HL-60/S4 treated with retinoic acid at 250 ng/mL for 4 days and 3 days (cell line): ENCODE measurements at regions not wholly inside any gene's neighbourhood (a gene's known extent, or its start where the extent isn't known, plus 50 kb on each side); places are given as distances from the start of the nearest gene placed in this dataset.
"Not testable (repeated sequence)": the region's sequence is repeated elsewhere in the genome, so short reads cannot be mapped to it uniquely, and the experiment has no call there.

ENCODE experiments used
- in situ Hi-C: fragments of 300-500 bp; cut with MboI; formaldehyde crosslinking; loops from 2 replicates; pipeline ENCODE4 v1.7.0; 2022; ENCODE audit warnings: low sequenced_read_pairs

DNA sequence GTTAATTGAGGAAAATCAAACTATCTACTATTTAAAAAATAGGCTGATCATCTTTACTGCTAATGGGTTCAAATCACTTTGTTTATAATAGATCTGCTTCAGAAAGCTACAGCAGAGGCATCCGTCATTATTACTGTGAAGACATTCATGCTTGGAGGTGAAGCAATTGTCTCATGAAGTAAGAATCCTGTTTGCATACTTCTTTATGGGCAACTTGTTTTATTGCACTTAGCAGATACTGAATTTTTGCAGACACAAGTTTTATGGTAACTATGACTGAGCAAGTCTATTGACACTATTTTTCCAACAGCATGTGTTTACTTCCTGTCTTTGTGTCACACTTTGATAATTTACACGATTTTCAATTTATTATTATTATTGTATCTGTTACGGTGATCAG, 573.9 kb downstream of the RFPL4B start:
- in situ Hi-C loops = no loop called here

DNA sequence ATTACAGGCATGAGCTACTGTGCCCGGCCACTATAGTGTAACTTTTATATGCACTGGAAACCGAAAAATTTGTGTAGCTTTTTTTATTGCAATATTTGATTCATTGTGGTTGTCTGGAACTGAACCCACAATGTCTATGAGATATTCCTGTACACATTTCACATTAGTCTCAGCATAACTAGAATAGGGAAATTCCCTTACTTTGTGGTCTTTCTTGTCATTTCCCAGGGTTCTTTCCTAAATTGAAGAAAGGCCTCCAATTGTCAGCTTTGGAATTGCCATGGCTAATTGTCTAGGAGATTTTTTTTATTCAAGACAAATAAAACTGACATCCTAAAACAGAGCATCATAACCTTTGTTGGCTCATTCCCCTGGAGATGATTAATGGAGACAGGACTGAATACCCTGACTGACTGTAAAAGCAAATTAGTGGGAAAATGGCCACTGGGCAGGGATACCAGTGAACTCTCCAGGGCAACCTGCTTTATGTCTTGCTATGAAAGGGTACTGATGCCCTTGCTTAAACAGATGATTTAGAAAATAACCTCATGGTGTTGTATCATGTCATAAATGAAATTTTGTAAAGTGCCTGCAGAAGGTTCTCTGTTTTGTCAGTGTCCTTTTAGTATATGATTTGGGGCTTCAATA, 576.9 kb downstream of the RFPL4B start:
- in situ Hi-C loops = no loop called here

DNA sequence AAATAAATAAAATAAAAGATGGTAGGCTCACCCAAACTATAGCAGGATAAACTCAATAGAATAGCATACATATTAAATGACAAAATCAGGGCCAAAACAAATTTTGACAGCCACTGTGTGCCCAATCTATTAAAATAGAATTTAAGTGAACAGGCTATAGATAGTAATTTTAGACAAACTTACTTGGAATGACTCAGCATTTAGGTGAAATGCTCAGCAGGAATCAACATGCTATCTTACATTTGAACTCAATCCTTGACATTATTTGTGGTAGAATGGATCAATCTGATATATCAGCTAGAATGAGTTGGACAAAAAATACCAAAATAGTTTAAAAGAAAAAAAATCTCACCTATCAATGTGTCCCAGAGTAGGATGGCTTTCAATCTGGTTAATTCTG, 578.6 kb downstream of the RFPL4B start:
- in situ Hi-C loops = no loop called here

DNA sequence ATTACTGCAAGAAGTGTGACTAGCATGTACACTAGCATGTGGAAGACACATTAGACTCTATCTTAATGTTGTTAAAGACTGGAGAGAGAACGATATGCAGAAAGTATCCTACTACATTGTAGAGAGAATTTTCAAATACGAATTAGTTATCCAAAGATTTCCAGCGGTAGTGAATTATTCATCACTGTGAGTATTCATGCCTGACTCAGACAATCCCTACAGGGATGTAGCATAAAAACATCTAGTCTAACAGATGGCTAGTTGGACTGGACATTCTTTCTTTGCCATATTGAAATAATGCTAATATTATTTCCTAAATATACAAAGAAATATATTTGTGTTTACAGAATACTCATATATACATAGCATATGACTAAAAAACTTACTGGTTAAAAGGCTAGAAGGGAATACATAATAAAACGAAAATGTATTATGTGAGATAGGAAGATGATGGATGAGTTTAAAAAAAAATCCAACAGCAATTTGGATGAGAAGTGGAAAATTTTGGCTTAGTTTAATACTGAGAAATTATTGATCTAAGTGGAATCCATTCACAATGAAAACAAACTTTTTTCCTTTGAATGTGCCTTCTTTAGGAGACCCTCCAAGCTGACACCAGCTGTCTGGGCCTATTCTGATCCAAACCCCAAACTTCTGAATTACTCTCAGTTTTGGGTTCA, 580.7 kb downstream of the RFPL4B start:
- in situ Hi-C loops = no loop called here

DNA sequence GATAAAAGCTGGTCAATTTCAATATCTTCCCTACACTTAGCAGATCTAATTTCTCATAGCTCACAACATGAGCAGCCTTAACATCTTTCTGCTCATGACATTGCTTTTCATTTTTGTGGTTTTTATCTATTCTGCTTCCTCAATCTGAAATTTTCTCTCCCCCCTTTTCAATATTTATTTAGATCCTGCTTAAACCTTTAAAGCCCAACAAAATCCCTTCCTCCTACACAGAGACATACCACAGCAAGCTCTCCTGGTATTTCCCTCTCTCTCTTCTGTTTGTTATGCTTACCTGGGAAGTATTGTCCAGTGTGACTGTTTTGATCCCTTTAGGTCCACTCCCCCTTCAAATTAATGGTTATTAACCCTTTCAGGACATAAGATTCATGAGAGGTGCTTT, 582.5 kb downstream of the RFPL4B start:
- in situ Hi-C loops = no loop called here

DNA sequence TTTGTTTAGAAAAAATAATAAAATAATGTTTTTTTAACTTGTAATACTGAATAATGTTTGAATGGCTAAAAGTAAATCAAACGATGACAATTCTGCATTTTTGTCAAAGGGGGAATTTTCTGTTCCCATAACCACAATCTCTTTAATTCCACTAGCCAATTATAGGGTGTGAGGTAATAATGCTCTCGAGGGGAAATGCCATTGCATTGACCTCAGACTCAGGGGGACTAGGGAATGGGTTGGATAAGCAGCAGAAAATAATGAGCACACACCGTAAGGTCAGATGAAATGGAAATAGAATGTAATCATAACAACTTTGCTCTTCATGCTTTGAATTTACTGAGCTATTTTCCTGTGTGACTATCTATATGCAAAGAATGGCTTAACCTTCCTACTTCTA, 584.7 kb downstream of the RFPL4B start:
- in situ Hi-C loops = no loop called here

DNA sequence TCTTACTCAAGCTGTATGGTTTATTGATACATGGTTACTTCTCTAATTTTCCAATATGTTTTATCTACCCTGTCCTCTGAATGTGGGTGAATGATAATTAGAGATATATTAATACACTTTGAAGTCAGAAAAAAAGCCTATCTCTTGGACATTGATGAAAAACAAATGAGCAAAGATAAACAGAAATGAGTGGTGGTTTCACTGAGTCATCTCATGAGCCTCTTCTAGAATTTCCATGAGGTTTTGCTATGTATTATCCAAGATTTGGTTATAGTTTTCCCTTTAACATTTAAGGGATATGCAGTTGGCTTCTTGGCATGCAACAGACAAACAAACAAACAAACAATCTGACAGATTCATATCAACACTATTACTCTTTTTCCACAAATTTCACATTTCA, 586.8 kb downstream of the RFPL4B start:
- in situ Hi-C loops = no loop called here

DNA sequence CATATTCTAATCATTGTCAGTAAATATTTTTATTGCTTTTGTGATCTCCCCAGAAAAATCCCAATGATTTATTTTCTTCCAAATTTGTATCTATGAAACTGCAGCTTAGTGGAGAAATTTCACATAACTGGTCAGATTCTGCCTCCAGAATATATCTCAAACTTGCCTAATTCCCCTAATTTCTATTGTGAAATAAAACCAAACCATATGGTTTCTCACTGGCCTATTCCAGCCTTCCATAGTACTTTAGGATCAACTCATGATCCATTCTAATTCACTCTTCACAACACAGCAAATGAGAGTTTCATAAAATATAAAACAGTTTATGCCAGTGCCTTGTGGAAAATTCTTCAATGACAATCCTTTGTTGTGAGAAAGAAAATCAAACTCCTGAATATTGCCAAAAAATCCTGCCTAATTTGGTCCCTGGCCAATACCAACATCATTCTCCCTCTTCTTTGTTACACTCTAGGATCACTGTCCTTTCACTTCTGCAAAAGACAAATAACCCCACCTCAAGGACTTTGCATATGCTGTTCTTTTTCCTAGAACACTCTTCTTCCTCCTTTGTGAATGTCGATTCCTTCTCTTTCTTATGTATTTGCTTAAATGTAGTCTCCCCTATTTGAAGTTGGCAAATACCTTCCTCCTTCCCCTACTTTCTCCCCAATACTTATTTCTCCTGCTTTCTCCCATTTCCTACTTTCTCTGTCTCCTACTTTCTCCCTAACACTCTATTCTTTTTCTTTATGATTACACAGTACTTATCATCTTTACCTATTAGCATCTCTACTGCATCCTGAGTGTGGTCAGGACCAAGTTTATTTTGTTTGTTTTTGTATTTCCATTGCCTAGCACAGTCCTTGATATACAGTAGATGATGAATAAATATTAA, 587.5 kb downstream of the RFPL4B start:
- in situ Hi-C loops = no loop called here

DNA sequence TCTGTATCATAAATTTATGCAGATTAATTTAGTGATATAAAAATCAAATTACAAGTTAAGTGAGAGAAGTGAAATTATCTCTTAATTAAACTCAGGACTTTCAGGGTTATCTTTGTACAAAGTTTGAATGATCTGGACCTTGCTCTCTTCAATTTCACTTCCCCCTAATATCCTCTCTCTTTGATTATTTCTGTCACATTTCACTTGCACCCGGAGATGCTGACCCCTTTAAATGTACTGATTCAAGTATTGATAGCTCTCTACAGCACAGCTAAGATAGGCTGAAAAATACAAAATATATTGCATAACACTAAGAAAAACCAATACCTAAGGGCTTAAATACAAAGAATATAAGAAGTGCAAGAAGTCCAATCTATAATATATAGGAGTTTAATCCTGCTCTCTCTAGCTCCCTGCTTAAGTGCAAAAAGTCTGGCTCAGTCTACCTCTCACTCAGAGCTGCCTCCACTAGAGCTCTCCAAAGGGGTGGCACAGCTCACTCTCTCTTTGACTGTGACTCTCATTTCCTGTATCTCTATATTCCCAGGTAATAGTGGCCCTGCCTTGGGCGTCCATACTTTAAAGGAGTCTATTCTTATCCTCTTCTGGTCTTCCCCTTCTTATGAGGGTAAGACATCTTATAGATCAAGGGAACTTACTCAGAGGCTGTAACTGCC, 588.4 kb downstream of the RFPL4B start:
- in situ Hi-C loops = no loop called here

DNA sequence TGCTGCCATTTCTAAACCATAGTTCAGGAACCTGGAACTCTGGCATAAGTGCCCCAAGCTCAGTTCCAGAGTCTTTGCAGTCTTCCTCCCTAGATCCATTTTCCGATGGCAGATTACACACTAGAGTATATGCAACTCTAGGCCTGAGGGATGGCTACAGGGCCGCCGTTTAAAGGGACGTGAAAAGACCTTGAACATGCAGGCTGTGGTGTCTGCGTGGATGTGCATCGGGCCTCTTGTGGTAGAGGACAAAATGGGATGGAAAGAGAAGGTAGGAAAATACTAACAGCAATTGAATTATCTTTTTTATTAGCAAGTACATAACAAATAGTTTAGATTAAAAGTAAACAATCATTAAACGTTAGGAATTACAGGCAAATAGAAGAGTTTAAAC, 588.9 kb downstream of the RFPL4B start:
- in situ Hi-C loops = no loop called here

DNA sequence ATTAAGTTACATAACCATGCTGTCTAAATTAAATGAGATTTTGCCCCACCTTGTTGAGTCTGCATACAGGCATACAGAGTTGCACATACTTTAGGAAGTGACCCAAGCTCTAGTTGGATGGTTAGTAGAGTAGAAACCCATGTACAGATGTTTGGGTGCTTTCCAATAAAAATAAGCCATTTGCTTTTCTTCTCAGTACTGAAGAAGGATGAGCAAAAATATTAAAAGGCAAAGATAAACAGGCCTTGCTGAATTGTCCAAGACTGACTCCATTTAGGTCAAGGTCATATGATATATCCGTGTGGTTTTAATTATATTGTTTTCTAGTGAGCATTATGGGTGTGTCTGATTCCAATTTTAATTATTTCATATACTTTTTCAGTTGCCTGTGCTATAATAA, 589.4 kb downstream of the RFPL4B start:
- in situ Hi-C loops = no loop called here

DNA sequence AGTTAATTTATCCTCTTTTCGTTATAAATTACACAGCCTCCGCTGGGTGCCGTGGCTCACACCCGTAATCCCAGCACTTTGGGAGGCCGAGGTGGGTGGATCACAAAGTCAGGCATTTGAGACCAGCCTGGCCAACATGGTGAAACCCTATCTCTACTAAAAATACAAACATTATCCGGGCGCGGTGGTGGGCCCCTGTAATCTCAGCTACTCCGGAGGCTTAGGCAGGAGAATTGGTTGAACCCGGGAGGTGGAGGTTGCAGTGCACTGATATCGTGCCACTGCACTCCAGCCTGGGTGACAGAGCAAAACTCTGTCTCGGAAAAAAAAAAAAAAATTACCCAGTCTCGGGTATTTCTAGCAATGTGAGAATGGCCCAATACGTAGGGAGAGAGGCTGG, 590.6 kb downstream of the RFPL4B start:
- in situ Hi-C loops = not testable (repeated sequence)

DNA sequence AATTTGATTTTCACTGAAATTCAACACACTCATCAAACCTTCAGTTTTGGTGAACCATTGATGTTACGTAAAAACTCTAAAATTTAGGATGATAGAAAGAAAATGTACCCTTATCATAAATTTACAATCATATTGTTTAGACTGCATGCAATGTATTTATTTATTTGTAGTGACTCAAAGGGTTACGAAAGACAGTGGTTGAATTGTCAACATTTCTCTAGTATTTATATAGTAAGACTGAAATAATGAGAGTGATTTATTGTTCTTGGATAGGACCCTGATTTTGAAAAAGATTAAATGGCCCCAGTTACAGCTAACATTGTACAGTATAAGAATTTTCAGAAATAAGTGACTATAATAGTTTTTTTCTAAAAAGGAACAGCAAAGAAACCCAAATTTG, 591.5 kb downstream of the RFPL4B start:
- in situ Hi-C loops = no loop called here

DNA sequence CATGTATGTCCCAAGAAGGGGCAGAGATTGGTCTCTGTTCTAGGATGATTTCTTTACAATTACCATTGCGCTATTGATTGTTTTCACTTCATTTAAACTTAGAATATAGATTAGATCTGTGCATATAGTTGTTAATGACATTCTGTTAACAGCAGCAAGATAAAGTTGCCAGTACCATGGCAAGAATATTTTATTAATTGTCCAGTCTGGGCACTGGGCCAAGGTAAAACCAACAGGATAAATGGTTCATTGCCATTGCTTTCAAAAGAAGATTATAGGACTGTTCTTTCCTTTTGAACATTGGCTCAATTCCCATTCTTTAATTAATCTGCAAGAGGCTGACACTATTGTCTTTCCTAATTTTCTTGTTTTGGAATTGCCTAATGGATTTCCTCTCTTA, 592.4 kb downstream of the RFPL4B start:
- in situ Hi-C loops = no loop called here

DNA sequence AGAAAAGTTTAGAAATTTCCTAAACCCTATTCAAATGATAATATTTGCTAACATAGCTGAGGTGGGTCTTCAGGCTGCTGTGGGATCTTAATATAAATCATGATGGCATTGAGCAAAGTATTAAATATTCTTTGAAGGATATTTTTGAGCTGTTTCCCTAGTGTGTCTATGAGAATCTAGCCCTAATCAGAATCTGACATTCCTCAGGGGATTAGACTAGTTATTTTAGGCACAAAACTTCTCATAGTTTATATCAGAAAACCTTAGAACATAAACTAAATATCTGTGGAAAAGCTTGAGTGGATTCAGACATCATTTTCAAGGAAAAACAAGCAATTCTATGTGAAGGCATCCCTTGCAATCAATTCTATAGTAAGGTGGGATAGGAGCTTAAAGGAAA, 594.5 kb downstream of the RFPL4B start:
- in situ Hi-C loops = no loop called here

DNA sequence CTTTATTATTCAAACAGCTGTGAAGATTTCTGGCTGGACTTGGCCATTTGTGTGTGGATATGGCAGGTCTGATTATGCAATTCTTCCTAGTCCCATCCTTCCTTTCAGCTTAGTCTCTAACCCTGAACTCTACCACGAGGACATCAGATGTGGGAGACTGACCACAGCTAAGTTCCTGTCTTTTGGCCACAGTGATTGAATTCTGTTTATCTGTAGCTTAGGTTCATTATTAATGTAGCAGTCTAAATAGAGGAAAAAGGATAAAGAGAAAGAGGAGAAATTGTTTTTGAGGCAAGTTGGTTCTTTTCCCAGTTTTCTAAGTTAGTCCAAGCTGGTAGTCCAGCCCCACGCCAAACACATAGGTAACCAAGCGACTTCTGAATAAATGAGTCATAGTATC, 598.9 kb downstream of the RFPL4B start:
- in situ Hi-C loops = no loop called here

DNA sequence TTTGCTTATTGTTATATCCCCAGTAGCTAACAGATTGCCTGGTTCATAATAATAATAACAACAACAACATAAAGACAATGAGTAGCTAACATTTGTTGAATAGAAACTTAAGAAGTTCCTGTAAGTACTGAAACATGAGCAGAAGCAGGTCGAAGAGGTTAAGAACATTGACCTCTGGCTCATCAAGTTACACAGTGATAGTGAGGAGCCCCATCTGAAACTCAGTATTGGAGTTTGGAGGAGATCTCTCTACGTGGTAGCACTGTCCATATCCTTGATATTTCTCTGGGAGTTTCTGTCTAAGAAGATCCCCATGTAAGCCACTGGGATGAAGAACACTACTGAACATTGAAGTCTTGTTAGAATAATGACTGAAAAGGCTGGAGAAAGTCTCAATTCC, 600.4 kb downstream of the RFPL4B start:
- in situ Hi-C loops = no loop called here

DNA sequence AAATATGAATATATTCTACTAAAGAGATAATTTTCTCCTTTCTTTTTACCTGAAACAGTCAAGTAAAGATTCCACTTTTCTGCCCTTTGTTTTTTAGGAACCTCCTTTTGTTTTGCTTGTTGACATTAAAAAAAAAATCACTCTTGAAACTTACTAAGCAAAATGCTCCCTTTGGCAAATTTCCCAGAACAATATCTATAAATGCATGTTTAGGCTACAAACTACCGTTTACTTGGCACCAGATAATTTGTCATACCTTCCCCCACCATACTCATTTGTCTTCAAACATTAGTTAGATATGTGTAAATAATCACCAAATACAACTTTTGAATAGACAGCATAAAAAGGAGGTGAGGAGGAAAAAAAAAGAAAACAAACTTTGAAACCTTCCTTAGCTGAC, 604.7 kb downstream of the RFPL4B start:
- in situ Hi-C loops = no loop called here

DNA sequence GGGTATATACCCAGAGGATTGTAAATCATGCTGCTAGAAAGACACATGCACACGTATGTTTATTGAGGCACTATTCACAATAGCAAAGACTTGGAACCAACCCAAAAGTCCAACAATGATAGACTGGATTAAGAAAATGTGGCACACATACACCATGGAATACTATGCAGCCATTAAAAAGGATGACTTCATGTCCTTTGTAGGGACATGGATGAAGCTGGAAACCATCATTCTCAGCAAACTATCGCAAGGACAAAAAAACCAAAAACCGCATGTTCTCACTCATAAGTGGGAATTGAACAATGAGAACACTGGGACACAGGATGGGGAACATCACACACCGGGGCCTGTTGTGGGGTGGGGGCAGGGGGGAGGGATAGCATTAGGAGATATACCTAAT, 608.6 kb downstream of the RFPL4B start:
- in situ Hi-C loops = not testable (repeated sequence)

DNA sequence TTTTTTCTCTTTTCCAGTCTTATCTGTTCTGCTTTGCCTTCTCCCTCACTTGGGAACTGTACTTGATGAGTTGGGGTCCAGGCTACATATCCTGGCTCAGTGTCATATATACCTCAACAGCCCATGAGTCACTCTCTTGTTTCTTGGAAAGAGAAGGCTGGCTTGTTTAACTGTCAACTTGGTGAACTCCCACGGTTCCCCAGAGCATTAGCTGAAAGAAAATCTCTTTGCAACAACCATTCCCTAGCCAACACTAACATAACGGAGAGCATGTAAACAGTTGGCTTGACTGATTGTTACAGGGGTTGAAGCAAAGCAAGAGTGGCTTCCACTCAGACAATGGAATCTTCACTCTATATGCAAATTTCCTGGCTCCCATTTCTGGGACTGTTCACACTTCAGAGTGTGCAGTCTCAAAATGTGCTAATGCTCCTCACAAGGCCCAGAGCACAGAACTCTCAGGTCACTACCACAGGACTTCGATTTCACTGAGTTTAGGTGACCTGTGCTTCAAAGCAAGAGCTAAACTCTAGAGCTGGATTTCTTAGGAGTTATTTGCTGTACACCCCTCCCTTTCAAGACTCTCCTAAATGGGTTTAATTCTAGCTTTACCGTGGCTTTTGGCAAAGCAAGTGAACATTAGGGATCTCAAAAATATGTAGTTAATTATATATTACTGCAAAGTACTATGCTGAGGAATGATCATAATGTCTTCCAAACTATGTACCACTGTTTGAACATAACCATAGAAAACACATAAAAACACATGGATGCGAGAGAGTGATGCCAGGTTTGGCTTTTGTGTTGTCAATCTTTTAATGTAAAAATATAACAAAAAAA, 609.8 kb downstream of the RFPL4B start:
- in situ Hi-C loops = no loop called here

DNA sequence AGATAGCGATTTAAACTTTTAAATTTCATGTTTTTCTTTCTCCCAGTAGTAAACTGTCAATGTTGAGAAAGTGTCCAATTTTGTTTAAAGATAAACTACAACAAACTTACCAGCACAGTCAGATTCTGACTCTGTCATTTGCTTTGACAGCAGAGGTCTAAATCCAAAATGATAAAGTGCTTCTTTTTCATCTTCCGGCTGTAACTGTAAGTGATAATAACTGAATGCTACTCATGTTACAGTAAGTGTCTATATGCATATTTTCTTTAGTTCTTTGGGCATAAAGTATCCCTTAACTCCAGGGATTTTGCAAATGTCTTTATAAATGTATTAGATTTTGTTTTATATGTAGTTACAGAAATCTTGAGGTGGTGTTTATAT, 610.4 kb downstream of the RFPL4B start:
- in situ Hi-C loops = no loop called here
